IMR-90 (cell line): ENCODE measurements at regions not wholly inside any gene's neighbourhood (a gene's known extent, or its start where the extent isn't known, plus 50 kb on each side); places are given as distances from the start of the nearest gene placed in this dataset.

Source experiments
- ATAC-seq: fragments of 200-7000 bp; cut with Tn5 transposase; 2 replicates; pipeline ENCODE4 v1.9.1; 2020; ENCODE audit warnings: low read depth, mild to moderate bottlenecking, moderate library complexity
- BruUV-seq: library from RNA; stranded (reverse); fragments of 400-500 nt; replicated peaks from 2 replicates; lab custom pipeline; 2021; lab: Mats Ljungman, UMichigan
- CTCF ChIA-PET: fragments of 300-600 bp; formaldehyde crosslinking; extraction: SDS; loops from one replicate; lab custom pipeline; 2021; ENCODE audit warnings: antibody characterized with exemption; lab: Yijun Ruan, JAX
- POLR2A ChIA-PET: fragments of 300-600 bp; sonication (Branson Sonifier 250); formaldehyde crosslinking; loops from one replicate; lab custom pipeline; 2022; ENCODE audit warnings: antibody characterized with exemption; ENCODE audit not compliant: unreplicated experiment; lab: Charles Lee
- DNase-seq: peaks from one replicate; pipeline ENCODE4 v3.0.0; 2013
- H2AFZ ChIP-seq: replicated peaks from 2 replicates; pipeline ENCODE3; 2013; ENCODE audit warnings: low read length, mild to moderate bottlenecking; ENCODE audit not compliant: poor library complexity
- H2AK5ac ChIP-seq: 2 replicates; pipeline ENCODE4 v1.6.1; 2013; ENCODE audit warnings: low read depth, low read length, inconsistent platforms
- H2AK9ac ChIP-seq: replicated peaks from 2 replicates; pipeline ENCODE3; 2013; ENCODE audit warnings: mild to moderate bottlenecking, low read depth, low read length, moderate library complexity; ENCODE audit not compliant: poor library complexity
- H2BK120ac ChIP-seq: 2 replicates; pipeline ENCODE4 v1.6.1; 2013; ENCODE audit warnings: low read depth, low read length, inconsistent platforms
- H2BK15ac ChIP-seq: 3 replicates; pipeline ENCODE4 v1.6.1; 2013; ENCODE audit warnings: low read depth, low read length, inconsistent platforms
- H2BK20ac ChIP-seq: 2 replicates; pipeline ENCODE4 v1.6.1; 2013; ENCODE audit warnings: low read depth, mild to moderate bottlenecking, inconsistent platforms, low read length, moderate library complexity
- H2BK5ac ChIP-seq: 2 replicates; pipeline ENCODE4 v1.6.1; 2013; ENCODE audit warnings: mild to moderate bottlenecking, low read depth, low read length, inconsistent platforms; ENCODE audit not compliant: poor library complexity, severe bottlenecking
- H3K14ac ChIP-seq: replicated peaks from 2 replicates; pipeline ENCODE4 v1.6.1; 2013; ENCODE audit warnings: low read depth, low read length, inconsistent platforms
- H3K18ac ChIP-seq: 2 replicates; pipeline ENCODE4 v1.6.1; 2013; ENCODE audit warnings: low read depth, low read length, control low read depth
- H3K23ac ChIP-seq: 2 replicates; pipeline ENCODE4 v1.6.1; 2013; ENCODE audit warnings: low read depth, low read length, inconsistent platforms
- H3K27ac ChIP-seq: 2 replicates; pipeline ENCODE4 v1.5.1; 2013; ENCODE audit warnings: mild to moderate bottlenecking, control low read depth, low read length; ENCODE audit not compliant: insufficient read depth
- H3K27me3 ChIP-seq: 2 replicates; pipeline ENCODE4 v1.6.1; 2013; ENCODE audit warnings: low read length; ENCODE audit not compliant: control insufficient read depth, insufficient read depth
- H3K36me3 ChIP-seq: 2 replicates; pipeline ENCODE4 v1.6.1; 2013; ENCODE audit warnings: low read length, mixed read lengths; ENCODE audit not compliant: control insufficient read depth, insufficient read depth
- H3K4ac ChIP-seq: 2 replicates; pipeline ENCODE4 v1.6.1; 2013; ENCODE audit warnings: low read depth, low read length, inconsistent platforms
- H3K4me1 ChIP-seq: 2 replicates; pipeline ENCODE4 v1.6.1; 2013; ENCODE audit warnings: low read length, mixed read lengths; ENCODE audit not compliant: control insufficient read depth, insufficient read depth
- H3K4me2 ChIP-seq: 2 replicates; pipeline ENCODE4 v1.6.1; 2013; ENCODE audit warnings: low read depth, mild to moderate bottlenecking, control low read depth, low read length, moderate library complexity
- H3K4me3 ChIP-seq: 2 replicates; pipeline ENCODE4 v1.5.1; 2013; ENCODE audit warnings: low read depth, mild to moderate bottlenecking, control low read depth, low read length, moderate library complexity; ENCODE audit not compliant: insufficient read depth
- H3K56ac ChIP-seq: 2 replicates; pipeline ENCODE4 v1.6.1; 2013; ENCODE audit warnings: low read length, inconsistent platforms; ENCODE audit not compliant: insufficient read depth; ENCODE audit errors: extremely low read depth
- H3K79me1 ChIP-seq, 2 experiments: 2 replicates each; pipeline ENCODE4 v1.6.1; 2013; ENCODE audit warnings: low read length in 2 of 2, inconsistent platforms in 1 of 2, low read depth in 1 of 2
- H3K9ac ChIP-seq: 2 replicates; pipeline ENCODE4 v1.6.1; 2013; ENCODE audit warnings: low read depth, low read length, control low read depth
- H3K9me1 ChIP-seq: 2 replicates; pipeline ENCODE4 v1.6.1; 2013; ENCODE audit warnings: low read length, inconsistent platforms; ENCODE audit not compliant: insufficient read depth
- H3K9me3 ChIP-seq: 2 replicates; pipeline ENCODE4 v1.6.1; 2013; ENCODE audit warnings: low read length; ENCODE audit not compliant: control insufficient read depth, insufficient read depth
- H4K20me1 ChIP-seq: 2 replicates; pipeline ENCODE4 v1.6.1; 2013; ENCODE audit warnings: low read length, inconsistent platforms; ENCODE audit not compliant: insufficient read depth
- H4K5ac ChIP-seq: 2 replicates; pipeline ENCODE4 v1.6.1; 2013; ENCODE audit warnings: mild to moderate bottlenecking, low read depth, low read length, control low read depth
- H4K8ac ChIP-seq, 2 experiments: 2 replicates each; pipeline ENCODE4 v1.6.1; 2013; ENCODE audit warnings: low read depth in 2 of 2, low read length in 2 of 2, control low read depth in 1 of 2, inconsistent platforms in 1 of 2
- H4K91ac ChIP-seq: 2 replicates; pipeline ENCODE4 v1.6.1; 2013; ENCODE audit warnings: low read depth, low read length, inconsistent platforms; ENCODE audit not compliant: insufficient read depth
- CEBPB ChIP-seq: IDR thresholded peaks from 2 replicates; pipeline ENCODE4 v1.6.1; 2012; ENCODE audit warnings: low read depth, low read length, improper control_type of control experiment
- CHD1 ChIP-seq: IDR thresholded peaks from 2 replicates; pipeline ENCODE4 v1.6.1; 2012; ENCODE audit warnings: low read depth, low read length, improper control_type of control experiment
- CTCF ChIP-seq: conservative IDR thresholded peaks from 2 replicates; pipeline ENCODE4 v1.5.1; 2012; ENCODE audit warnings: mild to moderate bottlenecking, low read depth, low read length, improper control_type of control experiment
- ELK1 ChIP-seq: fragments of 150-350 bp; IDR thresholded peaks from 2 replicates; pipeline ENCODE4 v1.6.1; 2016; ENCODE audit warnings: low read depth, mild to moderate bottlenecking, low read length, moderate library complexity, borderline replicate concordance
- FOS ChIP-seq: fragments of 150-350 bp; IDR thresholded peaks from 2 replicates; pipeline ENCODE4 v1.6.1; 2016; ENCODE audit warnings: low read depth, low read length
- MAFK ChIP-seq: IDR thresholded peaks from 2 replicates; pipeline ENCODE4 v1.6.1; 2012; ENCODE audit warnings: low read depth, low read length, improper control_type of control experiment
- MAZ ChIP-seq: IDR thresholded peaks from 2 replicates; pipeline ENCODE4 v1.6.1; 2012; ENCODE audit warnings: low read depth, mild to moderate bottlenecking, low read length, improper control_type of control experiment, moderate library complexity, borderline replicate concordance
- MXI1 ChIP-seq: IDR thresholded peaks from 2 replicates; pipeline ENCODE4 v1.6.1; 2012; ENCODE audit warnings: low read depth, mild to moderate bottlenecking, low read length, moderate library complexity, borderline replicate concordance
- NFE2L2 ChIP-seq: fragments of 150-350 bp; IDR thresholded peaks from 2 replicates; pipeline ENCODE4 v1.6.1; 2016; ENCODE audit warnings: low read depth, mild to moderate bottlenecking, low read length
- POLR2A ChIP-seq: IDR thresholded peaks from 2 replicates; pipeline ENCODE4 v1.6.1; 2012; ENCODE audit warnings: mild to moderate bottlenecking, low read depth, low read length
- RAD21 ChIP-seq: IDR thresholded peaks from 2 replicates; pipeline ENCODE4 v1.6.1; 2012; ENCODE audit warnings: low read length, improper control_type of control experiment
- RCOR1 ChIP-seq: IDR thresholded peaks from 2 replicates; pipeline ENCODE4 v1.6.1; 2012; ENCODE audit warnings: mild to moderate bottlenecking, low read length, improper control_type of control experiment; ENCODE audit not compliant: insufficient replicate concordance
- RFX5 ChIP-seq: IDR thresholded peaks from 2 replicates; pipeline ENCODE4 v1.8.0; 2012; ENCODE audit warnings: low read depth, mild to moderate bottlenecking, low read length, moderate library complexity
- SMC3 ChIP-seq: fragments of 150-350 bp; IDR thresholded peaks from 2 replicates; pipeline ENCODE4 v1.6.1; 2016; ENCODE audit warnings: low read depth, mild to moderate bottlenecking, antibody characterized with exemption, low read length, moderate library complexity
- USF2 ChIP-seq: fragments of 150-350 bp; IDR thresholded peaks from 2 replicates; pipeline ENCODE4 v1.6.1; 2017; ENCODE audit warnings: mild to moderate bottlenecking, antibody characterized with exemption, low read length, low read depth
- WGBS, 2 experiments: methylation state at CpG; one replicate each; pipeline versions ENCODE4 v1.1.5 to v1.1.7; 2013; ENCODE audit warnings: missing lambda C conversion rate in 2 of 2; ENCODE audit not compliant: insufficient read length in 1 of 2; ENCODE audit errors: extremely low coverage in 2 of 2; 5-methylcytosine and 5-hydroxymethylcytosine counted together
- dilution Hi-C: fragments of 300-500 bp; cut with HindIII; formaldehyde crosslinking; loops from one replicate; pipeline ENCODE4 v1.14.3; 2018; ENCODE audit warnings: low sequenced_read_pairs; ENCODE audit not compliant: unreplicated experiment
- in situ Hi-C: fragments of 300-500 bp; cut with MboI; formaldehyde crosslinking; loops from 3 replicates; pipeline ENCODE4 v1.14.3; 2019; ENCODE audit warnings: low sequenced_read_pairs, inconsistent platforms, mixed read lengths
- intact Hi-C: fragments of 100-400 bp; cut with micrococcal nuclease; formaldehyde crosslinking; loops from 2 replicates; pipeline ENCODE4 v1.10.0; 2022

GRCh38 chr10:24000271-24000813 lies 208.6 kb upstream of the KIAA1217 start:
- no peak overlapping the region for H3K18ac ChIP-seq
- no peaks in the 10 kb centered on the region for H3K36me3 ChIP-seq
- WGBS, 2 experiments = no CpG with 5 or more reads among the region's 8 CpGs
- no peak overlapping the region for H2AFZ ChIP-seq
- H2BK20ac ChIP-seq = no peak overlapping the region
- no peak overlapping the region for H3K23ac ChIP-seq
- H2BK5ac ChIP-seq = no peak overlapping the region
- no peaks in the 10 kb centered on the region for H3K79me1 ChIP-seq
- no peaks in the 10 kb centered on the region for H3K9me1 ChIP-seq
- intact Hi-C loops (no loop called here), dilution Hi-C loops (no loop called here), in situ Hi-C loops (no loop called here)
- DNase-seq (no peak), ATAC-seq (no peak)
- H2AK5ac ChIP-seq = no peak overlapping the region
- TF ChIP-seq RFX5 (no peak), NFE2L2 (no peak), MXI1 (no peak), CTCF (no peak), CEBPB (no peak), RCOR1 (no peak), SMC3 (no peak), FOS (no peak), MAZ (no peak), ELK1 (no peak), MAFK (no peak), POLR2A (no peak), USF2 (no peak), RAD21 (no peak), CHD1 (no peak)
- no peak overlapping the region for H4K8ac ChIP-seq
- H3K4me1 ChIP-seq = no peaks in the 10 kb centered on the region
- no peak overlapping the region for H4K91ac ChIP-seq
- no peak overlapping the region for H3K27ac ChIP-seq
- no peak overlapping the region for H4K5ac ChIP-seq
- no peak overlapping the region for H2BK120ac ChIP-seq
- no peak overlapping the region for H2BK15ac ChIP-seq
- no peak overlapping the region for H3K9ac ChIP-seq
- H3K56ac ChIP-seq = no peak overlapping the region
- no peaks in the 10 kb centered on the region for H3K9me3 ChIP-seq
- H4K20me1 ChIP-seq = no peaks in the 10 kb centered on the region
- no peaks in the 10 kb centered on the region for H3K27me3 ChIP-seq
- H2AK9ac ChIP-seq = no peak overlapping the region
- no peak overlapping the region for H3K14ac ChIP-seq
- no peak overlapping the region for H3K4me2 ChIP-seq
- POLR2A ChIA-PET = no interaction called here
- no peak overlapping the region for H3K4ac ChIP-seq
- H3K4me3 ChIP-seq = no peak overlapping the region
- CTCF ChIA-PET = no interaction called here
- no TSS peak for BruUV-seq
